CD14-positive monocyte (primary cell): ENCODE measurements at regions not wholly inside any gene's neighbourhood (a gene's known extent, or its start where the extent isn't known, plus 50 kb on each side); places are given as distances from the start of the nearest gene placed in this dataset.

ENCODE experiments used
- DNase-seq, 3 donors: peaks; one replicate each; pipeline ENCODE4 v3.0.0-alpha.2; 2011 to 2022
- H2AFZ ChIP-seq: 2 replicates; pipeline ENCODE4 v1.6.0; 2012; ENCODE audit warnings: mild to moderate bottlenecking, low read depth, low read length, inconsistent platforms; ENCODE audit not compliant: insufficient read depth, poor library complexity, severe bottlenecking
- H3K27ac ChIP-seq, 2 donors: 1 replicate in 1 of 2; 2 replicates in 1 of 2; pipeline ENCODE4 v1.5.1; 2012 to 2013; ENCODE audit warnings: low read length in 2 of 2, control low read depth in 1 of 2, inconsistent platforms in 1 of 2, low read depth in 1 of 2, mild to moderate bottlenecking in 1 of 2
- H3K27me3 ChIP-seq, 2 donors: one replicate each; pipeline versions ENCODE4 v1.6.0 to v1.6.1; 2011 to 2013; ENCODE audit warnings: low read length in 2 of 2; ENCODE audit not compliant: control insufficient read depth in 2 of 2, insufficient read depth in 2 of 2
- H3K36me3 ChIP-seq, 2 donors: replicated peaks in 1 of 2; 1 replicate in 1 of 2; 2 replicates in 1 of 2; pipeline versions ENCODE4 v1.5.1 to v1.6.1; 2012 to 2013; ENCODE audit warnings: low read length in 2 of 2, control low read depth in 1 of 2, inconsistent platforms in 1 of 2, mild to moderate bottlenecking in 1 of 2; ENCODE audit not compliant: insufficient read depth in 2 of 2, control insufficient read depth in 1 of 2
- H3K4me1 ChIP-seq, 2 donors: 1 replicate in 1 of 2; 2 replicates in 1 of 2; pipeline versions ENCODE4 v1.5.1 to v1.6.1; 2012 to 2013; ENCODE audit warnings: low read length in 2 of 2, control low read depth in 1 of 2, inconsistent platforms in 1 of 2, mild to moderate bottlenecking in 1 of 2, moderate library complexity in 1 of 2; ENCODE audit not compliant: insufficient read depth in 2 of 2, control insufficient read depth in 1 of 2
- H3K4me2 ChIP-seq: replicated peaks from 2 replicates; pipeline ENCODE3; 2012; ENCODE audit warnings: low read length, moderate library complexity, mild to moderate bottlenecking; ENCODE audit not compliant: poor library complexity, severe bottlenecking; ENCODE audit errors: extremely low read depth
- H3K4me3 ChIP-seq, 3 experiments: fragments of 200-600 bp in 1 of 3; sonication (generic) in 1 of 3; replicated peaks in 1 of 3; 1 replicate in 2 of 3; 2 replicates in 1 of 3; pipeline ENCODE4 v1.5.1; 2011 to 2013; ENCODE audit warnings: low read length in 3 of 3, mild to moderate bottlenecking in 3 of 3, control low read depth in 2 of 3, low read depth in 2 of 3, inconsistent platforms in 1 of 3, moderate library complexity in 1 of 3
- H3K79me2 ChIP-seq: 2 replicates; pipeline ENCODE4 v1.6.0; 2012; ENCODE audit warnings: mild to moderate bottlenecking, control low read depth, inconsistent platforms, low read length, moderate library complexity; ENCODE audit not compliant: insufficient read depth
- H3K9ac ChIP-seq: 2 replicates; pipeline ENCODE4 v1.6.0; 2017; ENCODE audit warnings: low read length, mild to moderate bottlenecking; ENCODE audit not compliant: insufficient read depth, poor library complexity, severe bottlenecking
- H3K9me3 ChIP-seq, 2 donors: replicated peaks in 1 of 2; 1 replicate in 1 of 2; 2 replicates in 1 of 2; pipeline versions ENCODE4 v1.5.1 to v1.6.1; 2012 to 2013; ENCODE audit warnings: low read length in 2 of 2, control low read depth in 1 of 2; ENCODE audit not compliant: control insufficient read depth in 1 of 2, insufficient read depth in 1 of 2
- H4K20me1 ChIP-seq: 2 replicates; pipeline ENCODE4 v1.6.0; 2012; ENCODE audit warnings: mild to moderate bottlenecking, low read length, control low read depth, moderate library complexity; ENCODE audit not compliant: insufficient read depth
- H3K27ac Mint-ChIP-seq, 7 donors: one replicate each; pipeline ENCODE4 v1.8.0; 2020; ENCODE audit warnings: mild to moderate bottlenecking in 7 of 7, mixed read lengths in 7 of 7, moderate library complexity in 6 of 7, inconsistent platforms in 2 of 7
- H3K27me3 Mint-ChIP-seq, 3 donors: one replicate each; pipeline ENCODE4 v1.8.0; 2021 to 2022; ENCODE audit warnings: low read depth in 3 of 3, mild to moderate bottlenecking in 3 of 3, mixed read lengths in 3 of 3, moderate library complexity in 3 of 3, inconsistent platforms in 1 of 3
- H3K36me3 Mint-ChIP-seq, 2 donors: one replicate each; pipeline ENCODE4 v1.8.0; 2020; ENCODE audit warnings: mixed read lengths in 2 of 2, inconsistent platforms in 1 of 2, mild to moderate bottlenecking in 1 of 2
- H3K4me1 Mint-ChIP-seq: one replicate; pipeline ENCODE4 v1.8.0; 2020; ENCODE audit warnings: mild to moderate bottlenecking, mixed read lengths
- H3K4me3 Mint-ChIP-seq, 2 donors: one replicate each; pipeline ENCODE4 v1.8.0; 2020; ENCODE audit warnings: mild to moderate bottlenecking in 2 of 2, mixed read lengths in 2 of 2, moderate library complexity in 1 of 2
- H3K9me3 Mint-ChIP-seq, 7 donors: one replicate each; pipeline ENCODE4 v1.8.0; 2020 to 2022; ENCODE audit warnings: mixed read lengths in 7 of 7, mild to moderate bottlenecking in 6 of 7, moderate library complexity in 6 of 7, inconsistent platforms in 2 of 7
- WGBS: methylation state at CpG from one replicate; pipeline ENCODE4 v1.1.5; 2013; ENCODE audit warnings: missing lambda C conversion rate; ENCODE audit not compliant: insufficient coverage; 5-methylcytosine and 5-hydroxymethylcytosine counted together
- intact Hi-C, 2 donors: fragments of 100-400 bp; cut with micrococcal nuclease; formaldehyde crosslinking; loops; one replicate each; pipeline versions ENCODE4 v1.15.0 to v1.15.1; 2023
- TF ChIP-seq, protein P1 (sequence below): fragments of 200-600 bp; IDR thresholded peaks from one replicate; pipeline ENCODE4 v1.8.0; 2022; ENCODE audit warnings: antibody characterized with exemption, mild to moderate bottlenecking

DNA sequence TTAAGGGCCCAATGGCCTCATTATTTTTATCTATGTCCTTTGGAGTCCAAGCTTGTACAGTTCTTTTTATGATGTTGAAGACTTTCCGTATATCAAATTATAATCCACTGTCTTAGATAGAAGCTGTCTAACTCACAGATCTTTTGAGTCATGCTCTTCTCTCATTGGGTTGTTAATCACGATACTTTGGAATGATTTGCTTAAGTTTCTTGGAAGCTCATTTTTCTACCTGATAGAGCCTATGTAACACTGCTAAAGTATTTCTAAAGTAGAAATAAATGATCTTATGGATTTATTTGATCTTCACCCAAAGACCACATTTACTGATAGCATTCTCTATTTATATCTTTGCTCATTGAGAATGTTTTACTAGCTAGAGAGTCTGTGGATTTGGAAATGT lies 1554.1 kb downstream of the PLA2G4A start:
- Histone ChIP-seq H3K36me3 (no peaks in the 10 kb centered on the region), H3K9ac (no peak overlapping the region), H3K9me3 (peaks cover 7 to 8% of the 10 kb centered on the region in 2 donors), H3K27me3 (no peaks in the 10 kb centered on the region), H2AFZ (no peak overlapping the region), H3K79me2 (no peaks in the 10 kb centered on the region), H4K20me1 (no peaks in the 10 kb centered on the region), H3K4me1 (no peaks in the 10 kb centered on the region), H3K4me3 (no peak overlapping the region), H3K27ac (no peak overlapping the region), H3K4me2 (no peak overlapping the region)
- H3K4me1 Mint-ChIP-seq = no peaks in the 10 kb centered on the region
- no peak for DNase-seq
- peaks cover 0 to 6% (median 4%) of the 10 kb centered on the region in 7 donors for H3K9me3 Mint-ChIP-seq
- intact Hi-C loops = no loop called here
- TF ChIP-seq, protein P1, sequence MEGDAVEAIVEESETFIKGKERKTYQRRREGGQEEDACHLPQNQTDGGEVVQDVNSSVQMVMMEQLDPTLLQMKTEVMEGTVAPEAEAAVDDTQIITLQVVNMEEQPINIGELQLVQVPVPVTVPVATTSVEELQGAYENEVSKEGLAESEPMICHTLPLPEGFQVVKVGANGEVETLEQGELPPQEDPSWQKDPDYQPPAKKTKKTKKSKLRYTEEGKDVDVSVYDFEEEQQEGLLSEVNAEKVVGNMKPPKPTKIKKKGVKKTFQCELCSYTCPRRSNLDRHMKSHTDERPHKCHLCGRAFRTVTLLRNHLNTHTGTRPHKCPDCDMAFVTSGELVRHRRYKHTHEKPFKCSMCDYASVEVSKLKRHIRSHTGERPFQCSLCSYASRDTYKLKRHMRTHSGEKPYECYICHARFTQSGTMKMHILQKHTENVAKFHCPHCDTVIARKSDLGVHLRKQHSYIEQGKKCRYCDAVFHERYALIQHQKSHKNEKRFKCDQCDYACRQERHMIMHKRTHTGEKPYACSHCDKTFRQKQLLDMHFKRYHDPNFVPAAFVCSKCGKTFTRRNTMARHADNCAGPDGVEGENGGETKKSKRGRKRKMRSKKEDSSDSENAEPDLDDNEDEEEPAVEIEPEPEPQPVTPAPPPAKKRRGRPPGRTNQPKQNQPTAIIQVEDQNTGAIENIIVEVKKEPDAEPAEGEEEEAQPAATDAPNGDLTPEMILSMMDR = no peak
- WGBS = no CpG with 5 or more reads among the region's 2 CpGs
- no peak overlapping the region for H3K27ac Mint-ChIP-seq
- H3K36me3 Mint-ChIP-seq = no peaks in the 10 kb centered on the region
- no peaks in the 10 kb centered on the region for H3K27me3 Mint-ChIP-seq
- H3K4me3 Mint-ChIP-seq = no peak overlapping the region

DNA sequence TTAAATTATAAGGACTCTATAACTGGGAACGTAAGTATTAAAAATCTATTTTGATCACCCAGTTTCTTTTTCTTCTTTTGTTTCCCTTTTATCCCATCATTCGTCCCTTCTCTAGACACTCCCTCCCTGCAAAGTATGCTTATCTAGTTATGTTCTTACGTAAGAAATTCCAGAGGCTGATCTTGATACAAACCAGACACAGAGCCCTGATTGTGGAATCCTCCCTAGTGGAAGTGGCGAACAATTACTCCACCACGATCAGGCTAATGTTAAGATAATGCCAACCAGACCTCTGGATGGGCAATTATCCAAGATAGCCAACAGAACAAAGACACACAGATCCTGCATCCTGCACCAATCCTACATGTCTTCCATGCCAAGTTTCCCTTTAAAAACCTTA lies 1557.4 kb downstream of the PLA2G4A start:
- H2AFZ ChIP-seq = no peak overlapping the region
- no peak for DNase-seq
- no peak overlapping the region for H3K4me3 Mint-ChIP-seq
- H3K9me3 Mint-ChIP-seq = peaks cover 0 to 2% (median 0%) of the 10 kb centered on the region in 7 donors
- H3K9me3 ChIP-seq = peaks cover 0 to 3% of the 10 kb centered on the region in 2 donors
- H3K27ac ChIP-seq = no peak overlapping the region
- intact Hi-C loops = no loop called here
- no peaks in the 10 kb centered on the region for H3K4me1 Mint-ChIP-seq
- H3K36me3 ChIP-seq = no peaks in the 10 kb centered on the region
- H3K27me3 ChIP-seq = no peaks in the 10 kb centered on the region
- no peaks in the 10 kb centered on the region for H3K4me1 ChIP-seq
- no peak overlapping the region for H3K27ac Mint-ChIP-seq
- H3K79me2 ChIP-seq = no peaks in the 10 kb centered on the region
- H3K9ac ChIP-seq = no peak overlapping the region
- TF ChIP-seq, protein P1 = no peak
- no peak overlapping the region for H3K4me3 ChIP-seq
- no peaks in the 10 kb centered on the region for H3K27me3 Mint-ChIP-seq
- WGBS = 89% methylated on average over 3 of the region's 5 CpGs
- no peak overlapping the region for H3K4me2 ChIP-seq
- no peaks in the 10 kb centered on the region for H3K36me3 Mint-ChIP-seq
- no peaks in the 10 kb centered on the region for H4K20me1 ChIP-seq
